ENCODE measurements at regions not wholly inside any gene's neighbourhood (a gene's known extent, or its start where the extent isn't known, plus 50 kb on each side); places are given as distances from the start of the nearest gene placed in this dataset.

GRCh38 chr4:171448358-171448757 is 364.8 kb upstream of the GALNTL6 start:
- TF ChIP-seq CTCF (IDR thresholded peaks at IDR 0.05; ENCODE audit: insufficient read depth, low read length) (no peak), GABPA (IDR thresholded peaks at IDR 0.05; ENCODE audit: low read depth) (no peak), POLR2AphosphoS5 (IDR thresholded peaks at IDR 0.05; ENCODE audit: low read depth) (no peak), REST (IDR thresholded peaks at IDR 0.05; ENCODE audit: insufficient replicate concordance, low read depth) (no peak), SPI1 (IDR thresholded peaks at IDR 0.05; ENCODE audit: borderline replicate concordance, low read depth) (no peak)

Data from HL-60 (cell line).